Prostate gland (tissue), 2 donors: ENCODE measurements at regions not wholly inside any gene's neighbourhood (a gene's known extent, or its start where the extent isn't known, plus 50 kb on each side); places are given as distances from the start of the nearest gene placed in this dataset.

Experiments used
- CTCF ChIP-seq, 4 experiments: fragments of 200-600 bp in 2 of 4; fragments of 450-650 bp in 2 of 4; sonication (generic) in 2 of 4; IDR thresholded peaks; 1 replicate in 3 of 4; 2 replicates in 1 of 4; pipeline ENCODE4 v1.5.1; 2016 to 2019; ENCODE audit warnings: antibody characterized with exemption in 4 of 4, mild to moderate bottlenecking in 2 of 4, moderate library complexity in 2 of 4
- POLR2A ChIP-seq: fragments of 450-650 bp; IDR thresholded peaks from one replicate; pipeline ENCODE4 v1.6.1; 2016; ENCODE audit warnings: antibody characterized with exemption, mild to moderate bottlenecking
- POLR2AphosphoS5 ChIP-seq: sonication (generic); formaldehyde crosslinking; IDR thresholded peaks from one replicate; pipeline ENCODE4 v1.6.1; 2017; ENCODE audit warnings: antibody characterized with exemption

DNA sequence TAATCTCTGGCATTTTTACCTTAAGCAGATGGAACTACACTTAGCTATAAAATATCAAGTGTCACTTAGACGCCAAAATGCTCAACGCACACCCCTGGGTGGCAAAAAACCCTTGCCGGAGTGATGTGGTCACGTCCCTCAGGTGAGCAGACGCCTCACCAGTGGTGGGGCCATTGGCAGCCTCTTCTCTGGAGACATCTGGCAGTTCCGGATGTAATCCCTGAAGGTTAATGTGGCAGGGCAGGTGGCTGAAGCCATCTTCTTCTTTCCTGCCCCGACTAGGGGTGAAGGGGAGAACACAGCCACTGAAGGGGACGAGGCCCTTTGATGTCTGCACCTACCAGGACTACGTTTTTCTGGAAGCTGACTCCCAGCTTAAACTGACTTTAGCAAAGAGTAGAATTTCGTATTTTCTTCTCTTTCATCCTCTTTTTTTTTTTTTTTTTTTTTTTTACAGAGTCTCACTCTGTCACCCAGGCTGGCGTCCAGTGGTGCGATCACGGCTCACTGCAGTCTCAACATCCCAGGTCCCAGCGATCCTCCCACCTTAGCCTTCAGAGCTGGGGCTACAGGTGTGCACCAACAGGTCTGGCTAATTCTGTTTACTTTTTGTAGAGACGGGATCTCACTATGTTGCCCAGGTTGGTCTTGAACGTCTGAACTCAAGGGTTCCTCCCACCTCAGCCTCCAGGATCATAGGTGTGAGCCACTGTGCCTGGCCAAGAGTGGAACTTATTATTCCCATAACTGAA lies 152.1 kb downstream of the TTLL2 start:
- no peak for TF ChIP-seq CTCF (IDR thresholded peaks at IDR 0.05)
- TF ChIP-seq POLR2AphosphoS5 = no peak
- no peak for TF ChIP-seq POLR2A
